Cardiac muscle cell (in vitro differentiated cells and primary cell): ENCODE measurements at regions not wholly inside any gene's neighbourhood (a gene's known extent, or its start where the extent isn't known, plus 50 kb on each side); places are given as distances from the start of the nearest gene placed in this dataset.

ENCODE experiments used
- DNase-seq, 2 donors: peaks; one replicate each; pipeline versions ENCODE4 v3.0.0 to v3.0.0-alpha.2; 2010 to 2017; ENCODE audit warnings: low read depth in 1 of 2, low spot score in 1 of 2
- H3K27ac ChIP-seq: fragments of 200-600 bp; sonication (generic); 2 replicates; pipeline ENCODE4 v1.5.1; 2016
- H3K27me3 ChIP-seq: fragments of 200-600 bp; sonication (generic); 2 replicates; pipeline ENCODE4 v1.6.0; 2016; ENCODE audit warnings: control low read depth
- H3K36me3 ChIP-seq: fragments of 200-600 bp; sonication (generic); 2 replicates; pipeline ENCODE4 v1.5.1; 2016; ENCODE audit warnings: control low read depth
- H3K4me1 ChIP-seq: fragments of 200-600 bp; sonication (generic); 2 replicates; pipeline ENCODE4 v1.8.1; 2017; ENCODE audit warnings: low read depth, mild to moderate bottlenecking, mixed run types
- H3K4me3 ChIP-seq: fragments of 200-600 bp; sonication (generic); 2 replicates; pipeline ENCODE4 v1.5.1; 2016; ENCODE audit warnings: mild to moderate bottlenecking
- H3K9me3 ChIP-seq: fragments of 200-600 bp; sonication (generic); 2 replicates; pipeline ENCODE4 v1.5.1; 2017; ENCODE audit warnings: low read depth, mild to moderate bottlenecking, control low read depth
- CTCF ChIP-seq: IDR thresholded peaks from 2 replicates; pipeline ENCODE4 v1.5.1; 2012; ENCODE audit warnings: low read depth, mild to moderate bottlenecking, low read length

- H3K27ac ChIP-seq, result peak overlapping the region; percentile 77
- no peaks in the 10 kb centered on the region for H3K9me3 ChIP-seq
- TF ChIP-seq CTCF, result no peak
- no peak overlapping the region for H3K4me3 ChIP-seq
- H3K4me1 ChIP-seq, result peaks cover 41% of the 10 kb centered on the region
- DNase-seq, result peak in 1 of 2 donors; percentile 67
- no peaks in the 10 kb centered on the region for H3K36me3 ChIP-seq
- H3K27me3 ChIP-seq, result no peaks in the 10 kb centered on the region
Measured at GRCh38 chr11:103842191-103842590, 194.2 kb upstream of the DDI1 start.

DNA sequence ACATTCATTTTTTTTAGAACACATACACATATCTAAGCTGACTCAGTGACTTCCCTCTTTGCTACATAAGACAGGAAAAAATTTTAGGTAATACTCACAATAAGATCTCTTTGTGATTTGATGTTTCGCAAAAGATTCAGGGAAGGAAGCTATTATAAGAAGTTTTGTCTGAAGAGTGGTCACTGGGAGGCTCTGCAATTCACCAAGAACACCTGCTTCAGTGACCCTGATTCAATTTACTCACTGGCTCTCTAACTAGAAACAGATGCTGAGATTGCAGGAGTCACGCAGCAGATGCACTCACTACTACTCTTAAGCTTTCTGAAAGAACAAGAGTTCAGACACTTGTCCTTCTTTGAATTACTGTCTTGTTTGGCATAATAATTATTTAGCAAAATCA lies 193.6 kb upstream of the DDI1 start:
- H3K4me3 ChIP-seq, result no peak overlapping the region
- no peaks in the 10 kb centered on the region for H3K36me3 ChIP-seq
- H3K27me3 ChIP-seq, result no peaks in the 10 kb centered on the region
- DNase-seq, result peak in 1 of 2 donors; percentile 30
- H3K9me3 ChIP-seq, result no peaks in the 10 kb centered on the region
- no peak for TF ChIP-seq CTCF
- peak overlapping the region; percentile 77 for H3K27ac ChIP-seq
- peaks cover 41% of the 10 kb centered on the region for H3K4me1 ChIP-seq

GRCh38 chr11:103844327-103845215 lies 191.9 kb upstream of the DDI1 start:
- H3K4me3 ChIP-seq, result no peak overlapping the region
- no peak for TF ChIP-seq CTCF
- H3K27ac ChIP-seq, result peak overlapping the region; percentile 77
- no peaks in the 10 kb centered on the region for H3K27me3 ChIP-seq
- no peaks in the 10 kb centered on the region for H3K36me3 ChIP-seq
- H3K9me3 ChIP-seq, result no peaks in the 10 kb centered on the region
- no peak for DNase-seq
- peaks cover 51% of the 10 kb centered on the region for H3K4me1 ChIP-seq

DNA sequence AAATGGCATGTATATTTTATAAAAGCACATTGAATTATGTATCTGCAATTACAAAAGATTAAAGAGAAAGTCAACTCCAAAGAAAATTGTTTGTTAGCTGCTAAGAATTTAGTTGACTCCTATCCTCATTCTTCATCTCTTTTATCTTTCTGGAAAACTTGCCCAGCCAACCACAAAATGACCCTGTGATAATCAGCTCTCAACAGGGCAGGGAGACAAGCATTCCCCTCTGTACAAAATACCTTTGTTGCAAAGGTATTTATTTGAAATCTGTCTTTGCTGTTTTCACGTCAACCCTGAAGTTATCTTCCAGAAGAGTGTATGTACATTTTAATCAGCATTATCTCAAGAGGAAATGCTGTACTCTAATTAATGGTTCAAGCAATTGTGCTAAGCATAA lies 191.1 kb upstream of the DDI1 start:
- Histone ChIP-seq H3K27me3 (no peaks in the 10 kb centered on the region), H3K4me1 (peaks cover 59% of the 10 kb centered on the region), H3K9me3 (no peaks in the 10 kb centered on the region), H3K36me3 (no peaks in the 10 kb centered on the region), H3K4me3 (no peak overlapping the region), H3K27ac (peak overlapping the region; percentile 77)
- DNase-seq, result peak in 1 of 2 donors; percentile 9
- TF ChIP-seq CTCF, result no peak

GRCh38 chr11:103848686-103849085 lies 187.8 kb upstream of the DDI1 start:
- Histone ChIP-seq H3K27me3 (no peaks in the 10 kb centered on the region), H3K4me1 (peaks cover 44% of the 10 kb centered on the region), H3K9me3 (no peaks in the 10 kb centered on the region), H3K36me3 (no peaks in the 10 kb centered on the region), H3K4me3 (no peak overlapping the region), H3K27ac (no peak overlapping the region)
- DNase-seq, result no peak
- TF ChIP-seq CTCF, result no peak
